Left ventricle myocardium superior (tissue), 1 donor: ENCODE measurements at regions not wholly inside any gene's neighbourhood (a gene's known extent, or its start where the extent isn't known, plus 50 kb on each side); places are given as distances from the start of the nearest gene placed in this dataset.
"Not testable (repeated sequence)": the region's sequence is repeated elsewhere in the genome, so short reads cannot be mapped to it uniquely, and the experiment has no call there.

ENCODE experiments used
- ATAC-seq: fragments of 200-7000 bp; cut with Tn5 transposase; one replicate; pipeline ENCODE4 v1.9.1; 2020; ENCODE audit warnings: mild to moderate bottlenecking, moderate library complexity
- DNase-seq: peaks from one replicate; pipeline ENCODE4 v3.0.0-alpha.2; 2020
- intact Hi-C: fragments of 100-400 bp; cut with micrococcal nuclease; formaldehyde crosslinking; loops from one replicate; pipeline ENCODE4 v1.11.0; 2022
- donor health status: DM: no; HTN: yes; CAD: no; lungs with severe emphysema.

DNA sequence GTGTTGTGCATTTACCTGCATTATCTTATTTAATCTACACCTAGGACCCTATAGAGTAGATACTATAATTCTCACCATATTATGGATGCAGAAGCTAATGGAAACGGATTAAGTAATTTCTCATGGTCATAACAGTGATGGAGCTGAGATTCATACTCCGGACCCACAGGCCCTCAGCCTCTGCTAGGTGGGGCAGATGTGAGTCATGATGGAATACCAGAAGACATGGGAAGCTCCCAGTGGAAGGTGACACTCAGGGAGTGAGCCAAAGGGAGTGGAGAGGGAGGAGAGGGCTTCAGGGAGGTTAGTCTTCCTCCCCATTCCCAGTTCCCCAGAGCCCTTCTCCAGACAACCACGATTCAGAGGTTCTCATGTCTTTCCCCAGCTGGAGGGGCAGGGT lies 65.2 kb upstream of the GPR6 start:
- intact Hi-C loops: no loop called here

DNA sequence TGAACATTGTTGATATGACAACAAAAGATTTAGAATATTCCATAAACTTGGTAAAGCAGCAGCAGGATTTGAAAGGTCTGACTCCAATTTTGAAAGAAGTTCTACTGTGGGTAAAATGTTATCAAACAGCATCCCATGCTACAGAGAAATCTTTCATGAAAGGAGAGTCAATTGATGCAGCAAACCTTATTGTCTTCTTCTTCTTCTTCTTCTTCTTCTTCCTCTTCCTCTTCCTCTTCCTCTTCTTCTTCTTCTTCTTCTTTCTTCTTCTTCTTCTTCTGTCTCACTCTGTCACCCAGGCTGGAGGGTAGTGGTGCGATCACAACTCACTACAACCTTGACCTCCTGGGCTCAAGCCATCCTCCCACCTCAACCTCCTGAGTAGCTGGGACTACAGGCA lies 62.4 kb upstream of the GPR6 start:
- not testable (repeated sequence) for DNase-seq, ATAC-seq

More for the DNA sequence above, 65.2 kb upstream of the GPR6 start:
- ATAC-seq (no peak), DNase-seq (no peak)

DNA sequence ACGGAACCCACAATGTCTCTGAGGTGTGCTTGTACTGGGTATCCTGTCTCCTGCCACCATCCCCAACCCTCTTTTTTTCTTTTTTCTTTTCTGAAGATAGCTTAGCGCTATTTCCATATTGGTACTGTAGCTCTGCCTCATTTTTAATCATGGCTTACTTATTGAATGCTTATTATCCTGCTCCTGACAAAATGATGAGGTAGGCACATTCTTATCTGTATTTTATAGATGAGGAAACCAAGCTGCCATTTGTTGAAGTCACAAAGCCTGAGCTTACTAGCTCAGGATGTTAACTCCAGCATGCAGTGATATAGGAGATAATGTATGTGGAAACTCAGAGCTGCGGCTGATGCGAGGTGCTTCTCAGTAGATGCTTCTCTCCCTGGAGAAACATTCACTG lies 61.4 kb upstream of the GPR6 start:
- ATAC-seq (no peak), DNase-seq (no peak)
- intact Hi-C loops: no loop called here

More for the DNA sequence above, 62.4 kb upstream of the GPR6 start:
- intact Hi-C loops: not testable (repeated sequence)

DNA sequence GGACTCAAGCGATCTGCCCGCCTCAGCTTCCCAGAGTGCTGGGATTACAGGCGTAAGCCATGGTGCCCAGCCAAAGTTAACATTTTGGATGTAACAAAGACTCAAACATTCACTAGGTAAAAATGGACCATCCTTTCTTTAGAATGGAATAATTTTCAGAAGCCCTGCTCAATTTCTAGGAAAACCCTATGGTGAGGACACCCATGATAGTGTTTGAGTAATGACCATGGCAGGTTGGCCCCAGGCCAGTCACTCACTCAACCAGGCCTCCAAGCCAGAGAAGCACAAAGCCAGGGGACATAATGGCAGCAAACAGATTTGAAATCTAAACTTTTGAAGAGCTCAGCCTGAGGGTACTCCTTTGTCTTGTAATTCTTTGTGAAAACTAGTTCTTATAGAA lies 59.9 kb upstream of the GPR6 start:
- intact Hi-C loops: no loop called here
- ATAC-seq (no peak), DNase-seq (no peak)

DNA sequence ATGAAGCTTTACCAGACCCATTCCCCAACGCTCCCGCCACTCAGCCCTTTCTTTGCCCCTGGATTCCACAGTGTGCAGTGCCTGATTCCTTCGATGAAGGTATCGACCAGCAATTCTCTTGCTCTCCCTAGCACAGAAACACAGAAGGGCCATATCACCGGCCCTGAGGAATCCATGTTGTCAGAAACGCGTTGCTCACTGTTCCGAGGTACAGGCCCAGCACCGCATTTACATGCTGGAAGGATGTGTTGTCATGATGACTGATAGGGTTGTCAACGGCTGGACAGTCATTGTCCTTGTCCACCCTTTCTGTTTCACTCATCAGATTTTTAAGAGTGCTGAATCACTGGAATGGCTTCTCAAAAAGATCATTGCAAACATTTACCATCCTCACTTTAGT lies 57.2 kb upstream of the GPR6 start:
- DNase-seq: no peak
- intact Hi-C loops: no loop called here
- ATAC-seq: no peak

DNA sequence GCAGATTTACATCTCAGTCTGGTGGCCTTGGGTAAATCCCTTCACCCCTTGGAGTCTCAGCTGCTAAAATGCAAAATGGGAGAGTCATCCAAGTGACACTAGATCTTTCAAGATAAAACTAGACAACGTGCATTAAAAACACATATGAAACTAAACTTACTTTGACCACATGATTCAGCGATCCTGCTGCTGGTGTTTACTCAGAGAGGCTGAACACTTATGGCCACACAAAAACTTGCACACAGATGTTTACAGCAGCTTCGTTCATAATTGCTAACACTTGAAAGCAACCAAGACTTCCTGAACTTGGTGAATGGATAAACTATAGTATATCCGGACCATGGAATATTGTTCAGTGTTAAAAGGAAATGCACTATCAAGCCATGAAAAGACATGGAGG lies 55.3 kb upstream of the GPR6 start:
- no peak for ATAC-seq
- intact Hi-C loops: no loop called here
- DNase-seq: no peak

DNA sequence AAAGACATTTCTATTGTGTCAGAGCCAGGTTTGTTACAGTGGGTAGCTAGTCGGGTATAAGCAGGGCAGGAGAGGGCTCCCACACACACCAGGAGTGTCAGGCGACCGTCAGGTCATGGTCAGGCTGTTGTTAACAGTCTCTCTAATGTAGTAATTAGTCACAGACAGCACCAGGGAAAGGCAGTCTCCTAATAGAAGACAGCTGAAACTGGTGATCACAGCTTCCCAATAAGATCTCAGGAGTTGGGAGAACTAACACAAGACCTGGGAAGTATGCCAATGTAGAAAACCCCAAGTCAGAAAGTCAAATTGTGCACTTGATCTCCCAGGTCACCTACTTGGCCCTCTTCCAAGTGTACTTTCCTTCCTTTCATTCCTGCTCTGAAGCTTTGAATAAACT lies 53.0 kb upstream of the GPR6 start:
- DNase-seq (no peak), ATAC-seq (no peak)
- intact Hi-C loops: no loop called here

DNA sequence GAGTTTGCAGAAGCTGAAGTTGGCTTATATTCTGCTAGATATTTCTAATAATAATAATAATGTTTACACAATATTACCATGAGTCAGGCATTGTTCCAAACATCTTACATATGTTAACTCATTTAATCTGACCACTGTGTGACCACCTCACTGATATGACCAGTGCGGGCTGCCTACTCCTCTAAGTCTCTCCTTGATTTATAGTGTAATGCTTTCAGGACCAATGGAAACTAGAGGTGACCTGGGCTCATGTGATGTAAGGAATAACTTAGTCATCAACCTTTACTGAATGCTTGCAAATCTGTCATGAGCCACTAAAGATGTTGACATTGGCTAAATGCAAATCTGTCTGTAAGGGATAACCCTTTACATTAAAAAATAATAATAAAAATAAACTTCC lies 51.1 kb upstream of the GPR6 start:
- intact Hi-C loops: no loop called here
- no peak for DNase-seq
- ATAC-seq: no peak
